Erythroblast (primary cell): ENCODE measurements at regions not wholly inside any gene's neighbourhood (a gene's known extent, or its start where the extent isn't known, plus 50 kb on each side); places are given as distances from the start of the nearest gene placed in this dataset.
"Not testable (repeated sequence)": the region's sequence is repeated elsewhere in the genome, so short reads cannot be mapped to it uniquely, and the experiment has no call there.

Source experiments
- DNase-seq, 2 experiments: peaks; one replicate each; lab custom pipeline; 2025; lab: John Stamatoyannopoulos, UW
- GATA1 ChIP-seq: IDR thresholded peaks from 2 replicates; pipeline ENCODE4 v1.6.1; 2011; ENCODE audit warnings: low read depth, mild to moderate bottlenecking, control low read depth, low read length, moderate library complexity
- POLR2A ChIP-seq: IDR thresholded peaks from 2 replicates; pipeline ENCODE4 v1.6.1; 2011; ENCODE audit warnings: mild to moderate bottlenecking, low read length

DNA sequence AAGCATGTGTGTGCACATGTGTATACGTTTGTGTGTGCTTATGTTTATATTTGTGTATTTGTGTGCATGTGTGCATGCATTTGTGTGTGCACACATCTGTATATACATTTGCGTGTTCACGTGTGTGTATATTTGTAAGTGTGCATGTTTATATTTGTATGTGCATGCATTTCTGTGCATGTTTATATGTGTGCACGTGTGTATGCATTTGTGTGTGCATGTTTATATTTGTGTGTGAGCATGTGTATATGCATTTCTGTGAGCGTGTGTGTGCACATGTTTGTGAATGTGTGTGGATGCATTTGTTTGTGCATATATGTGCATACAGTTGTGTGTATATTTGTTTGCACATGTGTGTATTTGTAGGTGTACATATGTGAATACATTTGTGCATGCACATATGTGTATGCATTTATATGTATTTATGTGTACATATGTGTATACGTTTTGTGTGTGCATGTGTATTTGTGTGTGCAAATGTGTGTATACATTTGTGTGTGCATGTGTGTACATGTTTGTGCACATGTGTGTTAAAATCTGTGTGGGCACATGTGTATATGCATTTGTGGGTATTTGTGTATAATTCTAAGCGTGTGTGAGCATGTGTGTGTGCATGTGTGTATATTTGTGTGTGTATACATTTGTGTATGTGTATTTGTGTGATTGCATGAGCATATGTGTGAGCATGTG is 140.4 kb upstream of the AFDN start:
- no peak for TF ChIP-seq POLR2A
- TF ChIP-seq GATA1 = no peak
- no peak for DNase-seq

DNA sequence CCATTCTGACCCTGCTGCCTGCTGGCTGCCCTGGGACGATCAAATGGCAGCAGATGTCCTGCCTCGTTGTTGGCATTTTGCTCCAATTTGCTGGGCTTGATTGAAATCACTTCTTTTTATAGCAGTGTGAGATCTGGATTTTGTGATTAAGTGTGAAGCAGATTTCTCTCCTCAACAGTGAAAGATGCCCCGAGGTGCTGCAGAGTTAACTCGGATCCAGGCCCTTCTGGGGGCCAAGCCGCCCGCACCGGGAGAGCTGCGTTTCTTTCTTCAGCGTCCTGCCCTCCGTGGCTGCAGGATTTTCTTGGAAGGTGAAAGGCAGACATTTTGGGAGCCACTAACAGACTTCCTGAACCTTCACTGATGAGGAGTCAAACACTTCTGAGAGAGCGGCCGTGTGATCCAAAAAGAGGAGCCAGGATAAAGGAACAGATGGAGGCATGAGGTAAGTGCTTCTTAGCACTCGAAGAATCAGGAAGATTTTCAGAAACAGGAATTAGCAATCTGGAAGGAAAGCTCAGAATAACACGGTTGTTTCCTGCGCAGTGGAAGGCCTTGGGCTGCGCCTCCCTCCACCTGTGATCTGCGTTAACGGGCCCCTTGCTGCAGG is 139.5 kb upstream of the AFDN start:
- TF ChIP-seq GATA1 = no peak
- no peak for TF ChIP-seq POLR2A
- no peak for DNase-seq

DNA sequence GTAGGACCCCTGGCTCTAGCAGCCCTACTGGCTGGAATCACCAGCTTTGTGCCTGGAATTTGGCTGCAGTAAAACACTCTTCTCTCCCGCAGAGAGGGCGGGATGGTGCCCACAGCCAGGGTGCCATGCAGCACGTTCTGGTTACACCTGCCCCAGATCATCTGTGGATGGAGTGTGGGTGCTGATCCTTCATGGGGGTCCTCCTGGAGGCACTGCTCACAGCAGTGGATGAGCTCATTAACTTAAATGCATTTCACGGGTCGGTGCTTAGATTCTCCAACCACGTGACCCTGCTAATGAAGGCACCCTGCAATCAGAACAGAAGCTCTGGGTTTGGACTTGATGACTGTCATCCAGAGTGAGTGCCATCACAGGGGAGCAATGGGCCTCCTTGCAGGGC is 138.6 kb upstream of the AFDN start:
- DNase-seq = no peak
- TF ChIP-seq GATA1 = no peak
- no peak for TF ChIP-seq POLR2A

DNA sequence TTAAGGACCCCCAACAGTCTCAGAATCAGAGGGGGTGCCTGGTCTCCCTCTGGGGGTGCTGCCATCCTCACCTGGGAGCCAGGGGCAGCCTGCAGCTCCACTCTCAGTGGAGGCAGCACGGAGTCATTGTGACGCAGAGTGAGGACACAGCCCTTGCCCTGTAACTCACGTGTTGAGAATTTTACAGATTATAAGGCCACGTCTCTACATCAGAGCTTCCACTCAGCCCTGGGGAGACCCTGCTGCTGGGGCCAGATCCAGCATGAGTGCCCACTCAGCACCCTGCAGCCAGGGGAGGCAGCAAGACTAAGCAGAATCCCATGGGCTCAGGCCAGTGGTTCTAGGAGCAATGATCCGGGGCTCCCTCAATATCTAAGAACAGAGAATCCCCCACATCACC is 137.4 kb upstream of the AFDN start:
- no peak for DNase-seq
- TF ChIP-seq POLR2A = no peak
- TF ChIP-seq GATA1 = no peak

DNA sequence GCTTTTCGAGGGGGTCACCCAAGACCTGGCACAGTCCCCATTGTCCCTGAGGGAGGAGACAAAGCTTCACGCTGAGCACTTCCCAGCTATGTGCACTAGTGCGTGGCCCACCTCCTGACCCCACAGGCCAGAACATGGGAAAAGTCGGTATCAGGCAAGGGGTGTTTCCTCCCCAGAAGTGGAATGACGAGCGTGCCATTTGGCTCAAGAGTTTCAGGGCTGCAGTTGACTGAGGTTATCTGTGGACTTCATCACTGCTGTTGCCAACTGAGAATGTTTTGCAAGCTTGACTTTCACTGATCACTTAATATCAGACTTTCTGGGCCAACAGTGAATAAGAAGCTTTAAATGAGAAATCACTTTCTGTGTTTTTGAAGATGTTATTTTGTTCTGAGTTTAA is 137.0 kb upstream of the AFDN start:
- no peak for DNase-seq
- TF ChIP-seq POLR2A (no peak), GATA1 (no peak)

DNA sequence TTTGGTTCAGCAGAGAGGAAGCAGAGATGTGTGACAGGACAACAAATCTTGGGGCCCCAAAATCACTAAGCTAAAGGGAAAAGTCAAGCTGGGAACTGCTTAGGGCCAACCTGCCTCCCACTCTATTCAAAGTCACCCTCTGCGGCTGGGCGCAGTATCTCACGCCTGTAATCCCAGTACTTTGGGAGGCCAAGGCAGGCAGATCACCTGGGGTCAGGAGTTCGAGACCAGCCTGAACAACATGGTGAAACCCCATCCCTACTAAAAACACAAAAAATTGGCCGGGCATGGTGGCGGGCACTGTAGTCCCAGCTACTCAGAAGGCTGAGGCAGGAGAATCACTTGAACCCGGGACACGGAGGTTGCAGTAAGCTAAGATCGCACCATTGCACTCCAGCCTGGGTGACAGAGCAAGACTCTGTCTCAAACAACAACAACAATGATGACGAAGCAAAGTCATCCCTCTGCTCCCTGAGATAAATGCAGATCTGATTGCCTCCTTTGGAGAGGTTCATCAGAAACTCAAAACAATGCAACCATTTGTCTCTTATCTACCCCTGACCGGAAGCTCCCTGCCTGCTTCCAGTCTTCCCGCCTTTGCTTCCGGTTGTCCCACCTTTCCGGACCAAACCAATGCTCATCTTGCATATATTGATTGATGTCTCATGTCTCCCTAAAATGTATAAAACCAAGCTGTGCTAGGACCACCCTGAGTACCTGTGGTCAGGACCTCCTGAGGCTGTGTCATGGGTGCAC is 136.4 kb upstream of the AFDN start:
- DNase-seq = not testable (repeated sequence)

DNA sequence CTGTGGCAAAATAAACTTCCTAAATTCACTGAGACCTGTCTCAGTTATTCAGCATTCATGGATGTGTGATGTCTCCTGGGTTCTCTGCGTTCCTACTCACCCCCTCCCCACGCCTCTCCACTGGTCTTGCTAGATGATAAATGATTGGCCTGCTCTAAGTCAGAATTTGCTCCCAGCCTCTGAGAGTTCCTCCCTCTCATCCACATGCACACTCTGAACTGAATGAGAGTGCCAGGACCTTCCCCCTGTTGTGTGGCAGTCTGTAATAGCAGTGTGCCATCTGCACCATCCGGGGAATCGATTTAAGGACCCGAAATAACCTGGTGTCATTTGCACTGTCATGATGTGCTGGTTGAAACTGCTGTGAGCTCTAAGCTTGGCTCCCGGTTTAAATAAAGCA is 135.8 kb upstream of the AFDN start:
- TF ChIP-seq POLR2A (no peak), GATA1 (no peak)
- DNase-seq = no peak

DNA sequence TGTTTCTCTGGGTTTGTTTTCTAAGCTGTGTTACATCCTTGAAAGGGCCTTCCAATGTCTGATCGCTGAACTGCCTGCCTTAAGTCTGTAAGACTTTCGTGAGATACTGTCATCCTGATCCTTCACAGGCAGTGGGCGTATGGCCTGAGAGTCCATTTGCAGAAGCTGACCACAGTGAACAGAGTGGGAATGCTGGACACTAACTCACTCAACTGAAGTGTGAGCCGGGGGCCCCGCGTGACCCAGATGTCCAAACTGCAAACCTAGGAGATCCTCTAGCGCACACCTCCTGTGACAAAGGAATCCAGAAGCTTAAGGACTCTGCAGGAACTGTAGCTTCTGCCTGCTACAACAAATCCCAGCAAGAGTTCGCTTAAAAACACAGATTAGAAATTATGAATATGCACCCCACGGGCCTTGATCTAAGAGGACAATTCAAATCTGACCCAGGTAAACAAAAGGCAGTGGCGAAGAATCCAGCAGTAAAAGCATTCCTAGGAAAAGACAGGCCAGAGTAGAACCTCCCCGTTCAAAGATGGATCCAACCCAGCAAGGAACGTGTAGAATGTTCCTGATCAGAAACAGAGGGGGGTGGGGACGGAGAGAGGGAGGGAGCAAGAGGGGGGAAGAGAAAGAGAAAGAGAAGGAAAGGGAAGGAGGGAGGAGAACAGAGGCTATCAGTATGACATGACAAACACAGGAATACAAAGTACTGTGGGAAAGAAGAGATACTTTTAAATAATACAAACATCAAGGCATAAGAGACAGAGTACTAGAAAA is 135.0 kb upstream of the AFDN start:
- TF ChIP-seq GATA1 (no peak), POLR2A (no peak)

DNA sequence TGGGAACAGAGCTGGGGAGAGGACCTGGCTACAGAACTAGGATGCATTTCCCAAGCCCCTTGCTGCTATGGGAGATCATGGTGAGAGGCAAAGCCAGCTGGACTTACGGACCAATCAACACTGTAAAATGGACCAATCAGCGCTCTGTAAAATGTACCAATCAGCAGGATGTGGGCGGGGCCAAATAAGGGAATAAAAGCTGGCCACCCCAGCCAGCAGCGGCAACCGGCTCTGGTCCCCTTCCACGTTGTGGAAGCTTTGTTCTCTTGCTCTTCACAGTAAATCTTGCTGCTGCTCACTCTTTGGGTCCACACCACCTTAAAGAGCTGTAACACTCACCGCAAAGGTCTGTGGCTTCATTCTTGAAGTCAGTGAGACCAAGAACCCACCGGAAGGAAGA is 133.2 kb upstream of the AFDN start:
- not testable (repeated sequence) for DNase-seq

More for the DNA sequence above, 135.0 kb upstream of the AFDN start:
- DNase-seq = no peak

DNA sequence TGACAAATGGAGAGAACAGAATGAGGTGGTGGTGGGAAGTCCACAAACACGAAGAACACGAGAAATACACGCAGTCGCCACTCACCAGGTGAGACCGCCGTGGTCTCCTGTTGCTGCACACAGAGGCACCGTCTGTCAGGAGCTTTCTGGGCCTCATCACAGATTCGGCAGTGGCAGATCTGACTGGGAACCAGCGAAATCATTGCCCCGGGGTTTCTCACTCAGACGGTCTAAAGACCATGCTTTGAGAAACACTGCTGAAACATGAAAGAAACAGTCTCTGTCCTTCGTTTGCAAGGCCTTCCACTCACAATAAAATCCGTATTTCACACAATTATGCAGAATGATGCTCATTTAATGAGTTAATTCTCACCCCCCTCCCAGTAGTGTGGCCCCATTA is 130.9 kb upstream of the AFDN start:
- no peak for DNase-seq
- no peak for TF ChIP-seq POLR2A
- TF ChIP-seq GATA1 = no peak

DNA sequence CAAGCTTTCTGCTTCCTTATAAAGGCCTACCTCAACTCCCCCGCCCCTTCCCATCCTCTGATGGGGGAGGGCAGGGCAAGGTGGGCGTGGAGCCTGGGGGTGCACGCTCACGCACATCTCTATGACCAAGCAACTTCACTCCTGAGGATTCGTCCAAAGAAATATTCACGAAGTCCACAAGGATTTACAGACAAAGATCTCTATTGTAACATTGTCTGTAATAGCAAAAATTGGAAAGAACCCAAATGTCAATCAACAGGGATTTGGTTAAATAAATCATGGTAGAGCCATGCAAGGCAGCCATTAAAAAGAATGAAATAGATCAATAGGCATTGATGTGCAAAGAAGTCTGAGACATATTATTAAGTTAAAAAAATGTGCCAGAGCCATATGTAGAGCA is 130.4 kb upstream of the AFDN start:
- DNase-seq = no peak
- TF ChIP-seq POLR2A (no peak), GATA1 (no peak)

DNA sequence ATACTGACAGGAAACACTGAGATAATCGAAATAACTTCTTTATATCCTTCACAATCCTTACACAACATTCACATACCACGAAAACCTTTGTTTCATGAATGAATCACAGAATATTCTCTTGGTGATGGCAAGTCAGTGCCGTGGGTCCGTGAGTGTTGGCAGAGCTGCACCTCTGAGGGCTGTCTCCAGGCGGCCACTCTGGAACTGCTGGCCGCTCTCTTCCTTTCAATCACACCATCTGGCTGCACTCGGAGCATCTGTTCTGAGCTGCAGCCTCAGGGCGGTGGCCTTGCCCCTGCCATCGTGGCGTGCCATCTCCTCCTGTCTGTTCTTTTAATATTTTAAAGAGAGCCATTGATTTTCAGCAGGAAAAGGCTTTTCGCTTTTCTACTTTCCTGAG is 129.4 kb upstream of the AFDN start:
- no peak for DNase-seq
- TF ChIP-seq POLR2A = no peak
- TF ChIP-seq GATA1 = no peak

DNA sequence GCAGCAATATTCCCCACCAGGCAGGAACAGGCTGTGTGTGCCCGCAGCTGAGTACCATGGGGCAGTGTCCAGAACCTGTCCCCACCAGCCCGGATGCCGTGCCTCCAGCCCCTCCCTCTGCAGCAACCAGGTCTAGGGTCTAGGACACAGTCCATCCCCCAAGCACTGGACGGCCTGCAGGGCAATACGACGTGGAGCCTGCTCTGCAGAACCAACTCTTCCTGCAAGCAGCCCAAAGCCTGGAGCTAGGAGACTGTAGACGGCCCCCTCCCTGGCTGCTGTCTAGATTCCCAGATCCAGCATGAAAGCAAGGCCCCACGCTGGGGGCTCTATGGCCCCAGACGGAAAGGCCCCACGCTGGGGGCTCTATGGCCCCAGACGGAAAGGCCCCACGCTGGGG is 128.2 kb upstream of the AFDN start:
- no peak for DNase-seq
- TF ChIP-seq GATA1 (no peak), POLR2A (no peak)

DNA sequence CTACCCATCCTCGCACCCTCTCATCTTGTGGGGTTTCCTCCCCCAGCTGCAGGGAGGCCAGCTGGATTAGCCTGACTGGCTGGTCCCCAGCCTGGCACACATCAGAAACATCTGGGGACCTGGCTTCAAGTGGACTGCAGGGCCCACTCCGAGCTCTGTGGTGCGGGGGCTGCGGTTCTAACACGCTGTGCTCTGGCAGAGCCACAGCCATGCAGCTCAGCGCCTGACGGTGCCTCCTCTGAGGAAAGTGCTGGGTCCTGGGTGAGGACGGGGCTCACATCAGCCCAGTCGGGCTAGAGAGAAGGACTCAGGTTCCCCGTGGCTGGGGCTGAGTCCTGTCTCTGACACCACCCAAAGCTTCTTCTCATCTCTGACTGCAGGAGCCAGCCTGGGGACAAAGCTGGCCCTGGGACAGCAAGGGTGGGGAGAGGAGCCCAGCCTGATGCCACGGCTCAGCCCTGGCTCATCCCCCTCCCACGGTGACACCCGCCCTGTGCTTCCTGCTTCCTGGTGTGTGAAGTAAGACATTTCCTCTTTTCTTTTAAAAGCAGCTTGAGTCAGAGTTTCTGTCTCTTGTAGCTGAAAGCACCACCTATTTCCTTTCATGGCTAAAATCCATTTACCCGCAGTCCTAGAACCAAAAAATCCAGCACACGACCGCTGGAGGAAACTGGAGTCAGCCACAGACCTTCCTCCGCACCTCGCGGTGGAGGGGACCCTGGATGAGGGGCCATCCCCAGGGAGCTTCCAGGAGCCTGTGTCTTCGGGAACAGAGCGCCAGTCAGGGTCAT is 127.4 kb upstream of the AFDN start:
- no peak for DNase-seq
- TF ChIP-seq GATA1 = no peak
- TF ChIP-seq POLR2A = no peak
